Cardiac muscle cell (in vitro differentiated cells and primary cell): ENCODE measurements at regions not wholly inside any gene's neighbourhood (a gene's known extent, or its start where the extent isn't known, plus 50 kb on each side); places are given as distances from the start of the nearest gene placed in this dataset.
"Not testable (repeated sequence)": the region's sequence is repeated elsewhere in the genome, so short reads cannot be mapped to it uniquely, and the experiment has no call there.

Experiments used
- DNase-seq, 2 donors: peaks; one replicate each; pipeline versions ENCODE4 v3.0.0 to v3.0.0-alpha.2; 2010 to 2017; ENCODE audit warnings: low read depth in 1 of 2, low spot score in 1 of 2
- H3K27ac ChIP-seq: fragments of 200-600 bp; sonication (generic); 2 replicates; pipeline ENCODE4 v1.5.1; 2016
- H3K27me3 ChIP-seq: fragments of 200-600 bp; sonication (generic); 2 replicates; pipeline ENCODE4 v1.6.0; 2016; ENCODE audit warnings: control low read depth
- H3K36me3 ChIP-seq: fragments of 200-600 bp; sonication (generic); 2 replicates; pipeline ENCODE4 v1.5.1; 2016; ENCODE audit warnings: control low read depth
- H3K4me1 ChIP-seq: fragments of 200-600 bp; sonication (generic); 2 replicates; pipeline ENCODE4 v1.8.1; 2017; ENCODE audit warnings: low read depth, mild to moderate bottlenecking, mixed run types
- H3K4me3 ChIP-seq: fragments of 200-600 bp; sonication (generic); 2 replicates; pipeline ENCODE4 v1.5.1; 2016; ENCODE audit warnings: mild to moderate bottlenecking
- H3K9me3 ChIP-seq: fragments of 200-600 bp; sonication (generic); 2 replicates; pipeline ENCODE4 v1.5.1; 2017; ENCODE audit warnings: low read depth, mild to moderate bottlenecking, control low read depth
- CTCF ChIP-seq: IDR thresholded peaks from 2 replicates; pipeline ENCODE4 v1.5.1; 2012; ENCODE audit warnings: low read depth, mild to moderate bottlenecking, low read length

- H3K4me3 ChIP-seq, result no peak overlapping the region
- no peaks in the 10 kb centered on the region for H3K4me1 ChIP-seq
- DNase-seq, result no peak
- no peaks in the 10 kb centered on the region for H3K36me3 ChIP-seq
- H3K27me3 ChIP-seq, result peaks cover 11% of the 10 kb centered on the region
- H3K27ac ChIP-seq, result no peak overlapping the region
- no peaks in the 10 kb centered on the region for H3K9me3 ChIP-seq
- TF ChIP-seq CTCF, result no peak
Measured at GRCh38 chr16:77500934-77501664, 66.3 kb upstream of the ADAMTS18 start.

- no peak for TF ChIP-seq CTCF
- Histone ChIP-seq H3K9me3 (no peaks in the 10 kb centered on the region), H3K36me3 (no peaks in the 10 kb centered on the region), H3K27ac (no peak overlapping the region), H3K4me3 (no peak overlapping the region), H3K4me1 (no peaks in the 10 kb centered on the region), H3K27me3 (peaks cover 11% of the 10 kb centered on the region)
- no peak for DNase-seq
Measured at GRCh38 chr16:77502448-77502847, 67.6 kb upstream of the ADAMTS18 start.

GRCh38 chr16:77506492-77506891 lies 71.7 kb upstream of the ADAMTS18 start:
- DNase-seq, H3K4me3 ChIP-seq, H3K9me3 ChIP-seq, H3K4me1 ChIP-seq, H3K36me3 ChIP-seq, H3K27ac ChIP-seq: not testable (repeated sequence)
- peaks cover 13% of the 10 kb centered on the region for H3K27me3 ChIP-seq

GRCh38 chr16:77509051-77509450 lies 74.2 kb upstream of the ADAMTS18 start:
- no peaks in the 10 kb centered on the region for H3K36me3 ChIP-seq
- H3K9me3 ChIP-seq, result no peaks in the 10 kb centered on the region
- H3K4me1 ChIP-seq, result no peaks in the 10 kb centered on the region
- H3K27me3 ChIP-seq, result peaks cover 13% of the 10 kb centered on the region
- no peak overlapping the region for H3K4me3 ChIP-seq
- no peak for TF ChIP-seq CTCF
- no peak for DNase-seq
- H3K27ac ChIP-seq, result no peak overlapping the region

- Histone ChIP-seq H3K4me3 (no peak overlapping the region), H3K36me3 (no peaks in the 10 kb centered on the region), H3K9me3 (no peaks in the 10 kb centered on the region), H3K27ac (no peak overlapping the region), H3K4me1 (no peaks in the 10 kb centered on the region), H3K27me3 (peaks cover 18% of the 10 kb centered on the region)
- no peak for DNase-seq
- TF ChIP-seq CTCF, result no peak
Measured at GRCh38 chr16:77509796-77510195, 75.0 kb upstream of the ADAMTS18 start.

- Histone ChIP-seq H3K4me1 (no peaks in the 10 kb centered on the region), H3K36me3 (no peaks in the 10 kb centered on the region), H3K4me3 (no peak overlapping the region), H3K27ac (no peak overlapping the region), H3K27me3 (peaks cover 20% of the 10 kb centered on the region), H3K9me3 (no peaks in the 10 kb centered on the region)
- TF ChIP-seq CTCF, result no peak
- DNase-seq, result no peak
Measured at GRCh38 chr16:77511053-77511452, 76.2 kb upstream of the ADAMTS18 start.
